A549 (cell line): ENCODE measurements at regions not wholly inside any gene's neighbourhood (a gene's known extent, or its start where the extent isn't known, plus 50 kb on each side); places are given as distances from the start of the nearest gene placed in this dataset.

Source experiments
- BHLHE40 ChIP-seq: IDR thresholded peaks from 2 replicates; pipeline ENCODE4 v1.6.1; 2012; ENCODE audit warnings: low read depth, low read length, inconsistent platforms
- CTCF ChIP-seq: fragments of >200 bp; sonication (Bioruptor Twin); formaldehyde crosslinking; IDR thresholded peaks from 3 replicates; pipeline ENCODE4 v1.5.1; 2016
- EP300 ChIP-seq, 2 experiments: fragments of >200 bp; sonication (Bioruptor Twin); formaldehyde crosslinking; IDR thresholded peaks; 2 replicates in 1 of 2; 3 replicates in 1 of 2; pipeline ENCODE4 v1.6.1; 2016 to 2017
- JUN ChIP-seq, 2 experiments: fragments of >200 bp; sonication (Bioruptor Twin); formaldehyde crosslinking; IDR thresholded peaks; 2 replicates in 1 of 2; 3 replicates in 1 of 2; pipeline ENCODE4 v1.6.1; 2016 to 2017
- KDM5A ChIP-seq: fragments of 200-600 bp; sonication (generic); IDR thresholded peaks from 2 replicates; pipeline ENCODE4 v1.6.1; 2016; ENCODE audit warnings: antibody characterized with exemption, mild to moderate bottlenecking
- POLR2A ChIP-seq: IDR thresholded peaks from 2 replicates; pipeline ENCODE4 v1.6.1; 2012; ENCODE audit warnings: mild to moderate bottlenecking, low read length
- RFX5 ChIP-seq: fragments of 450-650 bp; IDR thresholded peaks from 2 replicates; pipeline ENCODE4 v1.7.1; 2014; ENCODE audit warnings: antibody characterized with exemption, mild to moderate bottlenecking, moderate library complexity
- SREBF2 ChIP-seq: fragments of 450-650 bp; IDR thresholded peaks from 2 replicates; pipeline ENCODE4 v1.6.1; 2014; ENCODE audit warnings: mild to moderate bottlenecking, moderate library complexity
- TFCP2L1 ChIP-seq: fragments of 250-450 bp; sonication (Bioruptor Pico); IDR thresholded peaks from 2 replicates; pipeline ENCODE4 v1.5.0; 2021; ENCODE audit warnings: mild to moderate bottlenecking
- TF ChIP-seq, protein P1 (sequence below): fragments of 200-600 bp; sonication (generic); IDR thresholded peaks from 2 replicates; pipeline ENCODE4 v1.6.1; 2016; ENCODE audit warnings: antibody characterized with exemption, mild to moderate bottlenecking, moderate library complexity
- TF ChIP-seq, protein P2 (sequence below): fragments of 450-650 bp; IDR thresholded peaks from 2 replicates; pipeline ENCODE4 v1.6.1; 2014; ENCODE audit warnings: antibody characterized with exemption

- TF ChIP-seq POLR2A (no peak), BHLHE40 (no peak), CTCF (no peak), EP300 (IDR thresholded peaks at IDR 0.05) (no peak), JUN (IDR thresholded peaks at IDR 0.05) (no peak), SREBF2 (no peak), RFX5 (no peak), KDM5A (no peak), TFCP2L1 (CRISPR knock-in tag) (no peak)
- TF ChIP-seq, protein P1, sequence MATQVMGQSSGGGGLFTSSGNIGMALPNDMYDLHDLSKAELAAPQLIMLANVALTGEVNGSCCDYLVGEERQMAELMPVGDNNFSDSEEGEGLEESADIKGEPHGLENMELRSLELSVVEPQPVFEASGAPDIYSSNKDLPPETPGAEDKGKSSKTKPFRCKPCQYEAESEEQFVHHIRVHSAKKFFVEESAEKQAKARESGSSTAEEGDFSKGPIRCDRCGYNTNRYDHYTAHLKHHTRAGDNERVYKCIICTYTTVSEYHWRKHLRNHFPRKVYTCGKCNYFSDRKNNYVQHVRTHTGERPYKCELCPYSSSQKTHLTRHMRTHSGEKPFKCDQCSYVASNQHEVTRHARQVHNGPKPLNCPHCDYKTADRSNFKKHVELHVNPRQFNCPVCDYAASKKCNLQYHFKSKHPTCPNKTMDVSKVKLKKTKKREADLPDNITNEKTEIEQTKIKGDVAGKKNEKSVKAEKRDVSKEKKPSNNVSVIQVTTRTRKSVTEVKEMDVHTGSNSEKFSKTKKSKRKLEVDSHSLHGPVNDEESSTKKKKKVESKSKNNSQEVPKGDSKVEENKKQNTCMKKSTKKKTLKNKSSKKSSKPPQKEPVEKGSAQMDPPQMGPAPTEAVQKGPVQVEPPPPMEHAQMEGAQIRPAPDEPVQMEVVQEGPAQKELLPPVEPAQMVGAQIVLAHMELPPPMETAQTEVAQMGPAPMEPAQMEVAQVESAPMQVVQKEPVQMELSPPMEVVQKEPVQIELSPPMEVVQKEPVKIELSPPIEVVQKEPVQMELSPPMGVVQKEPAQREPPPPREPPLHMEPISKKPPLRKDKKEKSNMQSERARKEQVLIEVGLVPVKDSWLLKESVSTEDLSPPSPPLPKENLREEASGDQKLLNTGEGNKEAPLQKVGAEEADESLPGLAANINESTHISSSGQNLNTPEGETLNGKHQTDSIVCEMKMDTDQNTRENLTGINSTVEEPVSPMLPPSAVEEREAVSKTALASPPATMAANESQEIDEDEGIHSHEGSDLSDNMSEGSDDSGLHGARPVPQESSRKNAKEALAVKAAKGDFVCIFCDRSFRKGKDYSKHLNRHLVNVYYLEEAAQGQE, result no peak
- TF ChIP-seq, protein P2, sequence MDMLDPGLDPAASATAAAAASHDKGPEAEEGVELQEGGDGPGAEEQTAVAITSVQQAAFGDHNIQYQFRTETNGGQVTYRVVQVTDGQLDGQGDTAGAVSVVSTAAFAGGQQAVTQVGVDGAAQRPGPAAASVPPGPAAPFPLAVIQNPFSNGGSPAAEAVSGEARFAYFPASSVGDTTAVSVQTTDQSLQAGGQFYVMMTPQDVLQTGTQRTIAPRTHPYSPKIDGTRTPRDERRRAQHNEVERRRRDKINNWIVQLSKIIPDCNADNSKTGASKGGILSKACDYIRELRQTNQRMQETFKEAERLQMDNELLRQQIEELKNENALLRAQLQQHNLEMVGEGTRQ, result no peak
Measured at GRCh38 chr4:179585761-179586160, 2143.5 kb upstream of the AGA start.
